ENCODE measurements at regions not wholly inside any gene's neighbourhood (a gene's known extent, or its start where the extent isn't known, plus 50 kb on each side); places are given as distances from the start of the nearest gene placed in this dataset.

DNA sequence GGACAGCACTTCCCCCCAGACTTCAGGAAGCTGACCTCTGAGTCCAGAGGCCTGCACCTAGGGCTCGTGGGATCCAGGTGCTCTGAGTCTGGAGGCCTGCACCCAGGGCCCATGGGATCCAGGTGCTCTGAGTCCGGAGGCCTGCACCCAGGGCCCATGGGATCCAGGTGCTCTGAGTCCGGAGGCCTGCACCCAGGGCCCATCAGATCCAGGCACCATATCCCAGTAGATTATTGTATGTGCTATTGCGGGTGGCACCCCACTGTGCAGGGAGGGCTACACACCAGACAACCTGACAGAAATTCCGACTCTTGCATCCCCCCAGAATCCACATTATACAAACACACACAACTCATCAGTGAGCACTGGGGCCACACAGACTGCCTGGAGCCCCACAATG, 515.2 kb downstream of the EIPR1 start:
- no peak for DNase-seq

DNA sequence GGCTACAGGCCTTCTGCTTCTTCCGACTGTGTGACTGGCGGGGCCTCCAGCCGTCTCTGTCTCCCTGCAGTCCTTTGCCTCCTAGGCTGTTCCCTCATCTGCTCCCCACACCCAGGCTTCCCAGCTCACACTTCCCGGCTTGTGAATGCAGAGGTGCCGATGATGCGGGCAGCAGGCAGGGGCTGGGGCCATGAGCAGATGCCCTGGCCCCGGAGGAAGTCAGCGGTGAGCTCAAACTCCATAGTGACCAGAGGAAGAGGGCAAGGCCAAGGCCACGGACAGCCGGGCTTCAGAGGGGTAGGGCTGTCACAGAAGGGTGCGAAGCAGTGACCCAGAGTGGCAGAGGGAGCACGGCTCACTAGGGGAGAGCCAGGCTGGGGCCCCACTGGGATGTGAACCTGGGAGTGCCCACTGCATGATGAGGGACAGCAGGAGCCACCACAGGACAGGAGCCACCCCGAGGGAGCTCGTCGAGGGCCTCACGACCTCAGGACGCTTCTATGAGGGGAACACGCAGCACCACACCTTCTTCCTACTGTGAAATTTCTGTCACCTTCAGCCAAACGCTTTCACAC, 515.9 kb downstream of the EIPR1 start:
- DNase-seq = no peak

DNA sequence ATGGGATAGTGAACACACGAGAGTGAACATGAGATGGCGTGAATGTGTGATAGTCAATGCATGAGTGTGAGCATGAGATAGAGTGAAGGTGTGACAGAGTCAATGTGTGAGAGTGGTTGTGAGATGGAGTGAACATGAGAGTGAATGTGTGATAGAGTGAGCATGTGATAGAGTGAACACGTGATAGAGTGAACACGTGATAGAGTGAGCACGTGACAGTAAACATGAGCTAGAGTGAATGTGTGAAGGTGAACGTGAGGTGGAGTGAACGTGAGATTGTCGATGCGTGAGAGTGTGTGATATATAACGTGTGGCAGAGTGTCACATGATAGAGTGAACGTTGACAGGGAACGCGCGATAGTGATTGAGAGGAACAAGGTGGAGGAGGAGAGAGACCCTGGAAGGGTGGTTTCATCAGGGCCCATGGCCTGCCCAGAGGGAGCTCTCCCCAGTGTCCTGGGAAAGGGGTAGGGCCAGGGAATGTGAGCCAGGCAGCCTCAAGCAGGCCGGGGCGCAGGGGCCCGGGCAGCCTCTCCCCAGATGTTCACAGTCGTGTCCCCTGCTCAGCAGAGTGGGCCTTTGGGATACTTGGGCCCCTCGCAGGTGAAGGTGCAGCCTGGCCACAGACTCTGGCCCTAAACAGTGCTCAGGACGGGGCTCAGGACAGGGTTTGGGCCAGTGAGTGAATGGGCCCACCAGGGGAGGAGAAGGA, 516.9 kb downstream of the EIPR1 start:
- no peak for DNase-seq

DNA sequence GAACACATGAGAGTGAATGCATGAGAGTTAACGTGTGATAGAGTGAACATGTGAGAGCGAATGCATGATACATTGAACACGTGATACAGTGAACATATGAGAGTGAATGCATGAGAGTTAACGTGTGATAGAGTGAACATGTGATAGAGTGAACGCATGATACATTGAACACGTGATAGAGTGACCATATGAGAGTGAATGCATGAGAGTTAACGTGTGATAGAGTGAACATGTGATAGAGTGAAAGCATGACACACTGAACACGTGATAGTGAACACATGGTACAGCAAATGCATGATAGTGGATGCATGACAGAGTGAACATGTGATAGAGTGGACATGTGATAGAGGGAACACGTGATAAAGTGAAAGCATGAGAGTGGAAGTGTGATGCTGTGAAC, 517.9 kb downstream of the EIPR1 start:
- DNase-seq = no peak

DNA sequence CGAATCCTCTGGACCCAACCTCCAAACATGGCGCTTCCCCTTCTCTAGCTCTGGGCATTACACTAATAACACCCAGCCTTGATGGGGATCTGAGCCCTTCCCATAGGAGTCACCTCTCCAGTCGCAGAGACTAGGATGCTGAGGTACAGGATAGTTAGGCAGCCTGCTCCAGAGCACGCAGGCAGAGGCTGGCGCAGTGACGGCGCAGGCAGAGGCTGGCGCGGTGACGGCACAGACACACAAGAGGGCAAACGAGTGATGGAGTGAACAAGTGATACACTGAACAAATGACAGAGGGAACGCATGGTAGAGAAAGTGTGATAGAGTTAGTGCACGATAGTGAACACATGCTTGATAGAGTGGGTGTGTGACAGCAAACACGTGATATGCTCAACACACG, 518.5 kb downstream of the EIPR1 start:
- no peak for DNase-seq

DNA sequence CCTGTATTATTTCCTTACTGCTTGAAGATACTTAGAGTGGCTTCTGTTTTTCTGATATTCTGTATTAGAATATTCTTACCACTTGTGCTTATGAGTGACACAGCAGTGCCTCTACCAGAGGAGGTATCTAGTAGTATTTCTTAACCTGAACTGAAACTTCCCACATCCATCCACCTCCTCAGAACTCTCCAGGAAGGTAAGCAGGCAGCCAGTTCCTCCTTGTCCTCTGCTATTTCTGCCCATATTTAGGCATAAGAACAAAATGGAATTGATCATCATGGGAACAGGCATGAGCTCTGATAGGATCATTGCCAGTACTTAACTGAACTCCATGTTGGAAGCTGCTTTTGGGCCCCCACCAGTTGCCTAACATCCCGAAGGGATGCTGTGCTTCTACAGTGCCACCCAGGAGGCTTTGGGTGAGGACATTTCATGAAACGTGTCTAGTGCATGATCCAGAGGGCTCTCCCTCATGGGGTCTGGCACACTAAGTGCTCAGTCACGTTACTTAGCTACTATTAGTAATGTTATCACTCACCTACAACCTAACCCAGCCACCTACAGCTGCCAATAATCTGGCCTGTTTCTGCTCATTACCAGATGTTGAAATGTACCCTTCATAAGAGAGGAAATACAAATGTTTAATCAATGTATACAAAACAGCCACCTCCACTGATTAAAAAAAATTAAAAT, 520.7 kb downstream of the EIPR1 start:
- DNase-seq = no peak

DNA sequence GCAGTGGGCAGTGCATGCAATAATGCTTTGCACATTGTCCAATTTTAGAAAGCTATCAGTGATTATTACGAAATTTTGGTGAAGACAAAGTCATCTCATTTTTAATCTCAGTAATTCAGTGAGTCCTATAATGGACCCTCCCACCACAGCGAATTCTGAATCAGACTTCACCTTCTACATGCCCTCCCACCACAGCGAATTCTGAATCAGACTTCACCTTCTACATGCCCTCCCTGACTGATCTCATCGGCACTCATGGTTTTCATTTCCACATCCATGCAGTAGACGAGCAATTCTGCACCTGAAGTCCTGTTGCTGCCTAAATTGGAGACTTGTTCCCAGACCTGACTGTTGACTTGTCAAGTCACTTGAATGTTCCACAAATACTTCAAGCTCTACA, 522.3 kb downstream of the EIPR1 start:
- DNase-seq = no peak

DNA sequence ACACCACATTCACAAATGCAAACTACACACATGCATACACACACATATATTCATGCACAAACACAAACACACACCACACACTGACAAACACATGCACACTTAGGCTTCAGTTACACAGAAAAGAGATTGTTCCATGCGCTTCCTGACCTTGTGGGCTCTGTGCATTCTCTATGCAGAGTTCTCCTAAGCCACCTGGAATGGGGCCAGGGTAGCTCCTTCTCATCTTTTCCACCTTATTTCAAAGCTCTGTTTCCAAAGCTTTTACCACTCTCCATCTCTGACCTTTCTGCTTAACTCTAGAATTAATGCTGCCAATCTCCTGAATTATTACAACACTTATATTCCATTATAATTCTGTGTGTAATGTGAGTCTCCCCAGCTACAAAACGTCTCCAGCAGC, 522.3 kb upstream of the MYT1L start:
- DNase-seq = no peak

DNA sequence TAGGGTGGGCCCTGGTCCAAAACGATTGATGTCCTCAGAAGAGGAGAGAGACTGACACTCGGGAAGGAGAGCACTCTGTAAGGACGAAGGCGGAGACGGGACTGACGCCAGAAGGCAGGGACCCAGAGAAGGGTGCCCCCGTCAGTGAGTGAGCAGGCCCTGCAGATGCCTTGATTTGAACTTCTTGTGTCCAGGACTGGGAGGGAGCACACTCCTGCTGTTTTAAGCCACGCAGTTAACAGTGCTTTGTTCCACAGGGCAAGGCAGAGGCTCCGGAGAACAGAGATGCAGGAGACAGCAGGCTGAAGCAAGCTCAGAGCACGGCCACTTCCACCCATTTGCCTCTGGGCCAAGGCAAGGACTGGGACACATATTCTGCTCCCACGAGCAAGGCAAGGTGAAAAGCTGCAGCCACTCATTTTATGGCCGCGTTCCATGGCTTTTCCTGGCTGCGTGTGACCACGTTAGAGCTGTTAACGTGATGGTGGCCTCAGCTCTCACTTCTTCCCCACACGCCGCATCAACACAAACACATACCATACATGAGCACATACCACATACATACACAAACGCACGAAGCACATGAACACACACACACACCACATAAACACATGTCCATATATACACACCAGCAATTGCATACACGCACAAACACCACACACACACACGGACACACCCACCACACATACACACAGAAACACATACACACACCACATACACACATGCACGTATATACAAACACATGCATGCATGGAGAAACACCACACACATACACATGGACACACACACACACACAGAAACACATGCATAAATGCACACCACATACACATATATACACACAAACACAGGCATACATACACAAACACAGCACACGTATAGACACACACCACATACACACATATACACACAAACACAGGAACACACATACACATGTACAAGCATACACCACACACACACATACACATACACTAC, 521.0 kb upstream of the MYT1L start:
- no peak for DNase-seq

DNA sequence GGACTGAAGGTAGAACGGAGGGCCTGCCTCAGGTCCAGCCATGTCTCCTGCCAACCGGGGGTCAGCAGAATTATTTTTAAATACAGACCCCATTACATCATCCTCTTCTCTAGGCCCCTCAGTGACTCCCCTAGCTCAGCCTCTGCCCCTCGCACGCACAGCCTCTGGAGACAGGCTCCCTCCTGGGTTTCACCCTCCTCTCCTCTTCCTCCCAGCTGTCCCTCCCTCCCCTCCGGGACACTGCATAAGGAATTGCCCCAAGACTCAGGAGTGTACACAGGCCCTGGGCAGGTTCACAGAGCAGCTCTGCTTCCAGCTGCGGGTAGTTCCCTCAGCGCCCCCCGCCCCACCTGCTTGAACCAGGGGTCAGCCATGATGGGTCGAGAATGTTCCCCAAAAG, 520.2 kb upstream of the MYT1L start:
- DNase-seq = no peak

DNA sequence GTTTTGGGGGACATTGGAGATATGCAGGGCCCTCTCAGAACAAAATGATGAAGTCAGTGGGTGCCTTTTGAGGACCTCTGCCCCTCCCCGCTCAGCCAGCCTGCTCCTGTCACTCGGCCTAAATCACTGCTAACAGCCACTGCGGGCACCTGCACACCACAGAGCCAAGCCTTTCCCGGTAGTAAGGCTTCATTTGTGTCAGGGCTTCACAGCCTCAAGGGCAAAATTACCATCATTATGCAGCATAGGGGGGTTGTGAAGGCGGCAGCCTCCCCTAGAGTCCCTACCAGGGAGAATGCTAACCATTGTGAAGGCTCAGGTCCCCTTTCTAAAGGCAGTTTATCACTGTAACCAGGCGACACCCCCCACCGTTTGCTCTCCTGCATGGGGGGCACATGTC, 519.8 kb upstream of the MYT1L start:
- no peak for DNase-seq

DNA sequence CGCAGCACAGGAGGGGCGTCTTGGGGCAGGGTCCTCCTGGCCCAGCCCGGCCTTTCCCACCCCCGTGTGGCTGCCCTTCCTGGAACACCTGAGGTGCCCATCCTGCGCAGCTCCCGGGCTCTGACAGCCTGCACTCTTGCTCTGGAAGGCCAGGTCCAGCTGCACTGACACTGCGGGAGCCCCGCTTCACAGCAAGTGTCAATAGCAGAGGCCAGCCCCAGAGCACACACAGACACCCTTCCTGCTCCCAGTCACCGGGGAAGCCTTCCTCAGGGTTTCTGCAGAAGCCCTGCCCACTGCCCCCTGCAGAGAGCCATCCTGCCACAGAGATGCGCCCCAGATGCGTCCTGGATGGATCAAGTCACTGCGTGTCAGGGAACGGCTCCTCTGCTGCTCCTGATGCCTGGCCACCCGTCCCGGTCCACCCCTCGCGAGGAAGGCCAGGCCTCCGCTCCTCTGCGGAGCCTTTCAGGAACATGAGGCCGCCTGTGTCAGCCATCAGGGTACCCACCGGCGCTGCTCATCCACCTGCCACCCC, 519.2 kb upstream of the MYT1L start:
- DNase-seq = no peak

DNA sequence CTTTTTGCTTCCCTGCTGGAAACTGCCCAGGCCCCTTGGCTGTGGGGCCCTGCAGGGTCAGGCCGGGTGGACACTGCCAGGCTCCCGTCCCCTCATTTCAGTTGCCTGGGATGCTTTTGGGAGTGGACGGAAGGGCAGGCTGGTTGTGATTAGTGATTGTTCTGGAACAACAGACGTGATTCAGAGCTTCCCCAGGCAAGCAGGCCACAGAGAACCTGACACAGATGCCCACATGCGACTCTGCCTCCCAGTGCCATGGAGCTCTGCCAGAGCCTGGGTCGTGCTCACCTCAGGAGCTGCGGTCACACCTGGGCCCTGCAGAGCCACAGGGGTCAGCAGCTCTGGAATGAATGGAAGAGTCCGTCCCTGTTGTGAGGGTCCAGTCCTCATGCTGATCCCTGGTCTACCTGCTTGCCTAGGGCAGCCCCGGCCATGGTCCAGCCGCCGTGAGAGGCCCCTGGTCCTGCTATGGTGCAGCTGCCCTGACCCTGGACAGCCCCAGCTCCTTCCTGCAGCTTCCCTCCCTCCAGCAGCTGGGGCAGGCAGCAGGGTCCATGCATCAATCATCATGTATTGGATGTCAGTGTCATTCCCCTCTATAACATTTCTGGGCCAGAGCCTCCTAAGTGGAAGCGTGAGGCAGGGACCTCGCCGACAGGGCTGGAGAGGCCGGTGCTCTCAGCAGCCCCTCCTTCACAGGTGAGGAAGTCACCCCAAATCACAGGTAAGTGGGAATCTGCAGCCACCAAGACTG, 518.6 kb upstream of the MYT1L start:
- DNase-seq = no peak

DNA sequence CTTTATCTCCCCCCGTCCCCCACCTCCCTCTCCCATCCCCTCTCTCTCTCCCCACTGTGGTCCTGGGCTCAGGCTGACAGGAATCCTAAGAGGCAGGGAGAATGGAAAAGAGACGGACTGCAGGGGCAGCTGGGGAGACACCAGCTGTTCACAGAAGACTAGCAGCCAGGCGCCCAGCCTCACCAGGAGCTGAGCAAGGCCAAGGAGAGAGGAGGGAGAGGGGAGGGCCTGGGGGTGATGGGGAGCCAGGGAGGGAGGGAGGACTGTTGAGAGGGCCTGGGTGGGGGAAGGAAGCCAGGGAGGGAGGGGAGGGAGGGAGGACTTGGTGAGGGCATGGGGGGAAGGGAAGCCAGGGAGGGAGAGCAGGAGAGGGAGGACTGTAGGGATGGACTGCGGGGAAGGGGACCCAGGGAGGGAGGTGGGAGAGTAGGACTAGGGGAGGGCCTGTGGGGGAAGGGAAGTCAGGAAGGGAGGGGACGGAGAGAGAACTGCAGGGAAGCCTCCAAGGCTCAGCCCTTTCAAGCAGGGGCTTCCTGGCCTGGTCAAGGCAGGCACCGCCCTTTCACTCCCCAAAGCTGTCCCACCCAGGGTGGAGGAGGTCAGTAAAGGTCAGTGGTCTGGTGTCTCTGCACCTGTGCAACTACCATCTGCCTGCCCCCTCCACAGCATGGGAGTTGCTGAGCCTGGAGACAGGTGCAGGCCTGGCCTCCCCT, 517.7 kb upstream of the MYT1L start:
- peak; percentile 7 for DNase-seq

DNA sequence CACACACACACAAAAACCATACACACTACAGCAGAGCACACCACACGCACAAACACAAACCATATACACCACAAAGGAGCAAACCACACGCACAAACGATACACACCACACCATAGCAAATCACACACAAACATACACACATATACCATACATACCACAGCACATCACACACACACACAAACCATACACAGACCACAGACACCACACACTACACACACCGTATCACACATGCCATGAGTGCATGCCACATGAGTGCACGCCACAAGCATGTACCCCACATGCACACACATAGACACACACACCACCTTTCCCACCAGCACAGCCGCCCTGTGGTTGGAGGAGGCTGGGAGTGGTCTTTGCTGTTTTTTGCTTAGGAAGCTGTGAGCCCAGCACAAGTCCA, 517.1 kb upstream of the MYT1L start:
- no peak for DNase-seq

DNA sequence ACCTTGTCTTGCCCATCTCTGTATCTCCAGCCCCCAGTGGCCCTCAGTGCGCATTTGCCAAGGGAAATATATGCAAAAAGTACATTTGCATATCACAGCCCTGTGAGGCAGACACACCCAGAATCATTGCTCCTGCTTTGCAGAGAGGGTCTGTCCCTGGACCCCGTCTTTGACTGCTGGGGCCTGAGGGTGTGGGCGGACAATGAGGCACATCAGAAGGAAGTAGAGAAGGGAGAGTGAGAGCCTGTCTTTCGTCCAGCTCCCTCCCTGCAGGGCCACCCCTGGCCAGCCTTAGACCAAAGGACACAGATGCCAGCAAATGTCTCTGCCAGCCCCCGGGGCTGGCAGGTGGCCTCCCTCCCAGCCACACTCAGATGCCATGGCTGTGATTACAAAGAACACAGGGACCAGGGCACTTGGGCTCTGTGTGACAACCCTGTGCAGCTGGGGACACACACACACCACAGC, 516.2 kb upstream of the MYT1L start:
- peak; percentile 28 for DNase-seq

DNA sequence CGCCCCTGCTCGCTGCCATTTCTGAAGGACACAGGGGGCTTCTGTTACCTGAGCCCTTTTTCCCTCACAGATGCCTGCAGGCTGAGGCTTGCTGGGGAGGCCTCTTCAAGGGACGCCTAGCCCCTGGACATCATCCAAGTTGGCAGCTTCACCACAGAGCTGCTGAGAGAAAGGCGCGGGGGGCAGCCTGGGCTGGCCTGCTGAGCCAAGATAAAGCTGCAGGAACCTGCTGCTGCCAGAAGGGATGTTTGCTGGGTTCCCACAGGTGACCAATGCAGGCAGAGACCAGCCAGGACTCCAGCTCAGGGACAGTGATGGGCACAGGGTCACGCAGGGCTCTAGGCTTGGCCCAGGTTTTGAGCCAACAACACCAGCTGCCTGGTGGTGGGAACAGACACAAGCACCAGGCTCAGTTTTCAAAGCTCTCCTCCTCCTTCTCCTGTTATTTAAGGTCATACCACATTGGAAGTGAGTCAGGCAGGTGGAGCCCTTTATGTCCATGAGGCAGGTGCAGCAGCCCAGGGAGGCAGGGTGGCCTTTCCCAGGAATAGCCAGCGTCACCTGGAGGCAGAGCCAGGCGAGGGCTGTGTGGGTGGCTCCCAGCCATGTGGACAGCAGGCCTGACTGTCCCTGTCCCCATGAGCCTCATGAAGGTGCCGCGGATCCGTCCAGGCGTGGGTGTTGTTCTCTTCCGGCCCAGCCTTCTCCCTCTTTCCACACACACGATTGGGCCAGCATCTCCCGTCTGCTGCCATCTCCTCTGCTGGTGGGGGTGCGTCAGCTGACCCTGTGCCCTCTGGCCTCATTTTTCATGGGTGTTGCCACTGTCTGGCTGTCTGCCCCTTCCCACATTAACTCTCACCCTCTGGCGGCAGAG, 515.5 kb upstream of the MYT1L start:
- peak; percentile 92 for DNase-seq

DNA sequence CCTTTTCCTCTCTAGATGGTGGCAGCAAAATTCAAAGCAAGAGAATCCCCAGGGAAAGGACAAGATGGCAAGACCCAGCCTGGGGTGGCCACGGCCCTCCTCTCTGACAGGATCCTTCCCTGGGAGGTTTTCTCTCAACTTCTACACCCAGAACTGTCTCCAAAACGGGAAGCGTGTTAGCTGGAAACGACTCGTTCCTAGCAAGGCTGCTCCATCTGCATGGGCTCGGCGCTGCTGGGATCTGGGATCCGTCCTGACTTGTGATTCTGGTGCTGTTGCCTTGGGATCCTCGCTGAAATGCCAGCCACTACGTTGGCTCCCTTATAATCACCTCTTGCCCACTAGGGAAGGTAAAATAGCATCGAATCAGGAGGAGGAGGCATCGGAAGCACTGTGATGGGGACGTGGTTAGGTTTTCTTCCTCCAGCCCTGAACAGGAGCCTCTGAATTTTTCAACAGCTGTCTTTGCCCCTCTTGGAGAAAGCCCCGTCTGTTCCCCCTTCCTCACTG, 514.8 kb upstream of the MYT1L start:
- DNase-seq = no peak

DNA sequence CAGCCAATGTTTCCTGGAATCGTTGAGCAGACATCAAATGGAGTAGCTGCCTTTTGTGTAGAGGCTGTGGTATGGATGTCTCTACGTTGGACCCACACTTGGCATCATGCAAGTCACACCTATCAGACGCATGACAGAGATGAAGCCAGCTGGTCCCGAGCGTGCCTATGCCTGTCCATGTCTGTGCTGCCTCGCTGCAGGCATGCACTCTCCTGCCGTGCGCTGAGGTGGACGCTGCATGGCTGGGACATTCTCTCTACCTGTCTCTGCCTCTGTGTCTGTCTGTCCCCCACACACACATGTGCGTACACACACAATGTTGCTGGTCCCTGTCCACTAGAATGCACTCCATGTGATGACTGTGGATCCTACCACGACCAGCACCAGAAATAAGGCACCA, 514.2 kb upstream of the MYT1L start:
- DNase-seq = no peak

DNA sequence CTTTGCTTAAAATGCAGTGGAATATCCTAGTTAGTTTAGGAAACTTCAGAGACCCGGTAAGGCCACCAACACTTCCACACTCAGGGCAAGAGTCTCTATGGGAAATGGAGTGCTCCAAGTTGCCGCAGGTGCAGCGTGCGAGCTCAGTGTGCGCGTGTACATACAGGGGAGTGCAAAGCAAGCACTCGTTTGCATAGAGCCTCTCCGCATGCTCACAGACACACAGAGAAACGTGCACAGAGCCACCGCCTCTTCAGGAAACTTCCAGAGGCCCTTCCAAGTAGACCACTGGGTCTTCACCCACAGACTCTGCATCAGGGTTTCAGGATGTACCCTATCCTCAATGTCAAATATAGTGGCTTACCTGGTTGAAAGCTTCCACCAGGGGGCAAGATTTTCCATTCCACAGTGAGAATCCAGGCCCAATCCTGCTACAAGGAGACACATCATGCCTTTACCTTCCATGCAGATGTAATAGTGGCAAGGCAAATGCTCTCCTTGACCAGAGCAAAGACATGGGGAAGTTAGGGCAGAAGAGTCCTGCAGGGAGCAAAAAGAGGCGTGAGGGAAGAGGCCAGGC, 513.0 kb upstream of the MYT1L start:
- DNase-seq = peak; percentile 32

All from hematopoietic multipotent progenitor cell treated with erythropoietin and hydrocortisone succinate and interleukin-3 and kit ligand, for 6 days (in vitro differentiated cells).